ENCODE measurements at regions not wholly inside any gene's neighbourhood (a gene's known extent, or its start where the extent isn't known, plus 50 kb on each side); places are given as distances from the start of the nearest gene placed in this dataset.

DNA sequence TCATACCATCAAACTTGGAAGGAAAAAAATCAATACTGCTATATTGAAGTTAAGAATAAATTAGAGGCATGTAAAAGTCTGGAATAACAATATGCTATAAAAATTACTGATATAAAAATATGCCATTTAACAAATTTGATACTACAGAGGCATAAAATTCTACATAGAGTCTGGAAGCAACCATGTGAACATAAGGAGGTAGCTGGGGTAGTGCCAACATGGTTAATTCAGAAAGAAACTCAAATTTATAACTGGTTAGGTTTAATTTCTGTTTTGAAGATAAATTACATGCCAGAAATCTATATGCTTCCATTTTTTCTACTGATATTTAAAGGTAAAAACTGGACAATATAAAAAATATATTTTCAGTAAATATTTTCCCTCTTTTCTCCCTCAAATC lies 103.1 kb upstream of the NR4A3 start:
- H3K9ac ChIP-seq (ENCODE audit: insufficient read depth in 1 of 2, low read length in 2 of 2), result no peak overlapping the region
- H3K4me3 ChIP-seq, result no peak overlapping the region
- H3K9me3 ChIP-seq (ENCODE audit: control insufficient read depth in 4 of 4, insufficient read depth in 3 of 4, low read length in 3 of 4), result no peaks in the 10 kb centered on the region
- no peak for DNase-seq
- H3K4me1 ChIP-seq (ENCODE audit: control insufficient read depth in 5 of 5, insufficient read depth in 5 of 5, low read length in 5 of 5), result peaks cover 0 to 3% (median 0%) of the 10 kb centered on the region in 5 donors
- no peak overlapping the region for H3K27ac ChIP-seq (ENCODE audit: low read depth in 1 of 2, low read length in 1 of 2)
- peaks cover 0 to 7% (median 2%) of the 10 kb centered on the region in 3 donors for H3K27me3 ChIP-seq (ENCODE audit: control insufficient read depth in 3 of 3, insufficient read depth in 3 of 3, low read length in 2 of 3)
- no peaks in the 10 kb centered on the region for H3K36me3 ChIP-seq (ENCODE audit: control insufficient read depth in 4 of 4, insufficient read depth in 4 of 4, low read length in 4 of 4)
- ATAC-seq (ENCODE audit: insufficient read depth, low FRiP score), result no peak
- TF ChIP-seq CTCF (IDR thresholded peaks at IDR 0.05; ENCODE audit: control extremely low read depth, extremely low read depth), result no peak

DNA sequence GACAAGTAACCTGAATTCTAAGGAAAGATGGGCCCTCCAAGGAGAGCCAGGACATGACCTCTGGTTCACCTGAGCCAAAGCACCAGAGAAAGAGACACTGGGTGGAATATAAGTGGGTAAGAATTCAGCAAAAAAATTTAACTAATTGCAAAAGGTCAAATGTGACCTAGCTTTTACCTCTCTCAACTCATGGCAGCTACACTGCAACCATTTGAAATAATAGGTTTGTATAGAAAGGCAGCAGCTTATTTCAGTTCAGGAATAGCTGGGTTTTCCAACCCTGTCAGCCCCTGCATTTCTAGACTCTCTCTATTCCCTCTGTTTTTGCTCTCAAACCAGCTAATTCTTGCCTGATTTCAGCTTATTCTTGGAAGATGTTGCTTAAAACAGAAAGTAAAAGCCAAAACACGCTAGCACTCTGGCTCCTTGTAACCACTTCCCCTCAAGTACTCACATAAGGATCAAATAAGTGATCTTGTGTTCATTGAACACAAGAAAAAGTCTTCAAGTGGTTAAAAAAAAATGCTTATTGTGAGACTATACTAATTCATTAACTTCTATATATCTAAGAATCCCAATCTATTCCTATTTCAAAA lies 101.1 kb upstream of the NR4A3 start:
- H3K4me3 ChIP-seq, result no peak overlapping the region
- peaks cover 0 to 3% (median 0%) of the 10 kb centered on the region in 5 donors for H3K4me1 ChIP-seq (ENCODE audit: control insufficient read depth in 5 of 5, insufficient read depth in 5 of 5, low read length in 5 of 5)

GRCh38 chr9:99721898-99722297 lies 99.8 kb upstream of the NR4A3 start:
- DNase-seq (no peak), ATAC-seq (ENCODE audit: insufficient read depth, low FRiP score) (no peak)
- no peak for TF ChIP-seq CTCF (IDR thresholded peaks at IDR 0.05; ENCODE audit: control extremely low read depth, extremely low read depth)
- Histone ChIP-seq H3K9me3 (ENCODE audit: control insufficient read depth in 4 of 4, insufficient read depth in 3 of 4, low read length in 3 of 4) (no peaks in the 10 kb centered on the region), H3K9ac (ENCODE audit: insufficient read depth in 1 of 2, low read length in 2 of 2) (no peak overlapping the region), H3K27me3 (ENCODE audit: control insufficient read depth in 3 of 3, insufficient read depth in 3 of 3, low read length in 2 of 3) (peaks cover 0 to 9% (median 2%) of the 10 kb centered on the region in 3 donors), H3K36me3 (ENCODE audit: control insufficient read depth in 4 of 4, insufficient read depth in 4 of 4, low read length in 4 of 4) (no peaks in the 10 kb centered on the region), H3K27ac (ENCODE audit: low read depth in 1 of 2, low read length in 1 of 2) (no peak overlapping the region), H3K4me1 (ENCODE audit: control insufficient read depth in 5 of 5, insufficient read depth in 5 of 5, low read length in 5 of 5) (peaks cover 0 to 3% (median 1%) of the 10 kb centered on the region in 5 donors), H3K4me3 (no peak overlapping the region)
- 83 to 84% methylated on average over 2 of the region's 2 CpGs for WGBS, 2 donors

More for the DNA sequence above, 101.1 kb upstream of the NR4A3 start:
- no peak for ATAC-seq (ENCODE audit: insufficient read depth, low FRiP score)
- 4 to 6% methylated on average over 1 of the region's 1 CpG for WGBS, 2 donors
- H3K9me3 ChIP-seq (ENCODE audit: control insufficient read depth in 4 of 4, insufficient read depth in 3 of 4, low read length in 3 of 4), result no peaks in the 10 kb centered on the region
- peak in 2 of 3 donors; percentile 9 to 61 for DNase-seq
- H3K27ac ChIP-seq (ENCODE audit: low read depth in 1 of 2, low read length in 1 of 2), result no peak overlapping the region
- no peaks in the 10 kb centered on the region for H3K36me3 ChIP-seq (ENCODE audit: control insufficient read depth in 4 of 4, insufficient read depth in 4 of 4, low read length in 4 of 4)
- no peak for TF ChIP-seq CTCF (IDR thresholded peaks at IDR 0.05; ENCODE audit: control extremely low read depth, extremely low read depth)
- no peak overlapping the region for H3K9ac ChIP-seq (ENCODE audit: insufficient read depth in 1 of 2, low read length in 2 of 2)
- H3K27me3 ChIP-seq (ENCODE audit: control insufficient read depth in 3 of 3, insufficient read depth in 3 of 3, low read length in 2 of 3), result peaks cover 0 to 7% (median 2%) of the 10 kb centered on the region in 3 donors

DNA sequence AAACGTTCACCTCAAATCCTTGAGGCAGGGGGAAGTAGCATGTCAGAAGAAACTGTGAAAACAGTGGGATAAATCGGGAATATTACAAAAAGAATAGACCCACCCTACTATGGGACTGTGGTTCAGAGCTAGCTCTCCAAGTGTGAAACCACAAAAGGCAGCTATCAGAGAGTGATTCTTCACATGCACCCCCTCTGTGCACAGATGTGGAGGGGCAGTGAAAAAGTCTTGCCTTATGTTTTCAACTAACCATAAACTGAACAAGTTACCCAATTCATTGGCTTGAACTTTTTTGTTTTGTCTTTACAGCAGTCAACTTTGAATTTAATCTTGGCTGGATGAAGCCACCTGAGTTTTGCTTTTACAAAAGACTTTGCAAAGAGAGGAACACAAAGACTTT lies 98.8 kb upstream of the NR4A3 start:
- Histone ChIP-seq H3K9me3 (ENCODE audit: control insufficient read depth in 4 of 4, insufficient read depth in 3 of 4, low read length in 3 of 4) (no peaks in the 10 kb centered on the region), H3K27me3 (ENCODE audit: control insufficient read depth in 3 of 3, insufficient read depth in 3 of 3, low read length in 2 of 3) (peaks cover 0 to 6% (median 1%) of the 10 kb centered on the region in 3 donors), H3K36me3 (ENCODE audit: control insufficient read depth in 4 of 4, insufficient read depth in 4 of 4, low read length in 4 of 4) (no peaks in the 10 kb centered on the region), H3K4me3 (no peak overlapping the region), H3K9ac (ENCODE audit: insufficient read depth in 1 of 2, low read length in 2 of 2) (no peak overlapping the region), H3K4me1 (ENCODE audit: control insufficient read depth in 5 of 5, insufficient read depth in 5 of 5, low read length in 5 of 5) (peaks cover 0 to 3% (median 1%) of the 10 kb centered on the region in 5 donors), H3K27ac (ENCODE audit: low read depth in 1 of 2, low read length in 1 of 2) (no peak overlapping the region)
- TF ChIP-seq CTCF (IDR thresholded peaks at IDR 0.05; ENCODE audit: control extremely low read depth, extremely low read depth), result no peak
- DNase-seq, result no peak
- no peak for ATAC-seq (ENCODE audit: insufficient read depth, low FRiP score)
- 66 to 78% methylated on average over 2 of the region's 2 CpGs for WGBS, 2 donors
